Stimulated activated CD4-positive, alpha-beta T cell treated with anti-CD3 and anti-CD28 coated beads, Interleukin-4, amount 100 ng/mL, for 24 hours (primary cell): ENCODE measurements at regions not wholly inside any gene's neighbourhood (a gene's known extent, or its start where the extent isn't known, plus 50 kb on each side); places are given as distances from the start of the nearest gene placed in this dataset.
"Not testable (repeated sequence)": the region's sequence is repeated elsewhere in the genome, so short reads cannot be mapped to it uniquely, and the experiment has no call there.

ENCODE experiments used
- DNase-seq: peaks from one replicate; pipeline ENCODE4 v3.0.0-alpha.2; 2020

DNA sequence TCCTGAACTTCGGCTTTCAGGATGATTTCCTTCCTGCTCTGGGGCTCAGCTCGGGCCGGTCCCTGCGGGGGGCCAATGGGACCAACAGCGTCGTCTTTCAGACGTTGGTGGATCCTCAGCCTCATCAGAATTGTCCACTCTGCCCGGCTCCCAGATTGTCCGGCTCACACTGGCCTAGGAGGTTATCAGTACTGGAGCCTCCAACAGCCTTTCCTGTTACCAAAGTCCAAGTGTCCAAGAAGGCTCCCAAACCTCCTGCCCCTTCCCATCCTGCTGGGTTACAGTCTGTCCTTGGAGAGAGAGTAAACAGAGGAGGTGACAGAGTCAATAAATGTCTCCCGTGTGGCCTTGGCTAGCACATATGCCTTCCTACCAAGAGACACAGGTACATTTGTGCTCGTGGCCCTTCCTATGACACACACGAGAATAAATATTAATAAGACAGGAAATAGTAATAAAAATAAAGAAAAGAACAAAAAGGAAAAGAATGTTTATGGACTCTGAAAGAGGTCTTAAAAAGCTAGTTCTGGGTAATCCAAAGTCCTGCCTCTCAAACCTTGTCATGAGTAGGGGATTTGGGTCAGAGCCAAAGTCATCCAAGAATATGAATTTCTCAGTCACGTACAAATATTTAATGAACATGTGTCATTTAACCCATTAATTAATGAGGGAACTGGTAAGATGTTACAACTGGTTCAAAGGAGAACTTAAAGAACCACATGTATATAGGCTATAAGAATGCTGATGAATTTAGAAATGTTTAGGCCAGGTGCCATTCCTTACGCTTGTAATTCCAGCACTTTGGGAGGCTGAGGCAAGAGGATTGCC is 80.8 kb upstream of the SLC2A1 start:
- no peak for DNase-seq

- no peak for DNase-seq
Measured at GRCh38 chr1:43038232-43038935, 79.7 kb upstream of the SLC2A1 start.

DNA sequence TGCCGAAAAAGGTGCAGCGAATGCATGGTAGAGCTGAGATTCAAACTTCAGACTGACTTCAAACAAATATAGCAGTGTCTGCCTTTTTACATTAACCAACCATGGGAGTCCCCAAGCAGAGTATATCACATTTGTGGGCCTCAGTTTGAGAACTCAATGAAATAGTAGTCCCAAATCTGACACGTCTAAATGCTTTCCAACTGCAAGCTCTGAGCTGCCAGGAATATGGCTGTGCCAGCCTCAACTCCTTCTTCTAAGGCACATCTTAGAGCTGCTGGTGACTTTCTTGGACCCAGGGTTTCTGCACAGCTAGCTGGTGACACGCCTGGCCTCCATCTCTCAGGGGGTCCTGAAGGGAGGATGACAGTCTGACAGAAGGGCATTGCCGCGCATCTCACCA is 78.8 kb upstream of the SLC2A1 start:
- no peak for DNase-seq

DNA sequence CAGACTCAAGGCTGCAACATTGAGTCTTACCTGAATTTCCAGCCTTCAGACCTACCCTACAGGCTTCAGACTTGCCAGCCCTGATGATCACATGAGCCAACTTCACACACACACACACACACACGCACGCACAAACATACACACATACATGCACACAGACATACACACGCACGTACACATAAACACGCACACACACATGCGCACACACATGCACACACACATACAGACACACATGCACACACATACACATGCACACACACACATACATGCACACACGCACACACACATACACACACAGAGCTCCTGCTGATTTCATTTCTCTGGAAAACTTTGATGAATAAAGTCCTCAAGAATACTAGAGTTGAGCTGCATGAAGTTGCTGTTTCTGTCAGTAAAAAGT is 78.3 kb upstream of the SLC2A1 start:
- DNase-seq: no peak

- no peak for DNase-seq
Measured at GRCh38 chr1:43035821-43036741, 77.4 kb upstream of the SLC2A1 start.

- no peak for DNase-seq
Measured at GRCh38 chr1:43034778-43035177, 76.1 kb upstream of the SLC2A1 start.

DNA sequence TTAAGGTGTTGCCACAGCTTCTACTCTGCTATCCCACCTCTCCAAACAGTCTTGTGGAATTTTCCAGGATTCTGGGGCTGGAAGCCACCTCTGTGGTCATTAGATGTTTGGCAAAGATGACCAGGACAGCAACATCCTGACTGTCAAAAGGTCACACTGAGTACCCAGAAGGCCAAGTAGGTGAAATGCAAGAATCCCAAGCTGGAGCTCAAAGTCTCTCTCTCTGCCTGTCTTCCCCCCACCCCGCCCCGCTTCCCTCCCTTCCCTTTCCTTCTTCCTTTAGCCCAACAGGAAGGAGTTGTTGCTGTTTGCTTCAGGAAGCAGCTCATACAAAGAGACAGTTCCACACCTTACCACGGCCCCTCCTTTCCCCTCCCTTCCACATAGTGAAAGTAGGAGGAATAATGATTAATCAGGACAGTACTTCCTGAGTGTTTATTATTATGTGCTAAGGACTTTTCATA is 75.6 kb upstream of the SLC2A1 start:
- DNase-seq: no peak

DNA sequence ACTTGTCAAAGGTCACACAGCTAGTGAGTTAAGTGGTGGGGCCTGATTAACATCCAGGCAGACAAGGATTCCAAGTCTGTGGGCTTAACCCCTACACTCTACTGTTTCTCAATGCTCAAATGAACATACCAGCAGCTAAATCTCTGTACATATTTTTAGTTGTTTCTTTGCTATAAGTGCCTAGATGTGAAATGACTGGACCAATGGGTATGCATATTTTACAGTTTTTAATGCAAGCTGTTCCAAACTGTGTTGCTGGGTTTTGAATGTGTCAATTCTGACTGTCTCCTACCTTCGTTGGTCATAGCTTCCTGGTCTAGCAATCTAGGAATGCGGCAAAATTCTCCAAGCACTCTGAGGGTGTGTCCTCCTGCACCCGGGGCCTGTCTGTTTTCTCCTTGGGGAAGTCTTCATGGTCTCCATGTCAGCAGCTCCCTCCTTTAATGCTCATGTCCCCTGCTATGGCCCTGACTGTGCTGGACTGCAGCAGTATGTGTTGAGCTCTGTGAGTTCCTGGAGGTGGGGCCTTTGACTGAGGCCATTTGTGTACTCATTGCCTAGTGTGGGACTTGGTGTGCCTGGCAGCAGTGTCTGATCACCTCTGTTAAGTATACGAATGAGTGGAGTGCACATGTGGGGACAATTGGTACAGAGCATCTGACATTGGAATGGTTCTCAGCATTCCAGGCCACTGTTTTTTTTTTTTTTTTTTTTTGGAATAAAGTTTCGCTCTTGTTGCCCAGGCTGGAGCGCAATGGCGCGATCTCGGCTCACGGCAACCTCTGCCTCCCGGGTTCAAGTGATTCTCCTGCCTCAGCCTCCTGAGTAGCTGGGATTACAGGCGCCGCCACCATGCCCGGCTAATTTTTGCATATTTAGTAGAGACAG is 72.9 kb upstream of the SLC2A1 start:
- DNase-seq: no peak

DNA sequence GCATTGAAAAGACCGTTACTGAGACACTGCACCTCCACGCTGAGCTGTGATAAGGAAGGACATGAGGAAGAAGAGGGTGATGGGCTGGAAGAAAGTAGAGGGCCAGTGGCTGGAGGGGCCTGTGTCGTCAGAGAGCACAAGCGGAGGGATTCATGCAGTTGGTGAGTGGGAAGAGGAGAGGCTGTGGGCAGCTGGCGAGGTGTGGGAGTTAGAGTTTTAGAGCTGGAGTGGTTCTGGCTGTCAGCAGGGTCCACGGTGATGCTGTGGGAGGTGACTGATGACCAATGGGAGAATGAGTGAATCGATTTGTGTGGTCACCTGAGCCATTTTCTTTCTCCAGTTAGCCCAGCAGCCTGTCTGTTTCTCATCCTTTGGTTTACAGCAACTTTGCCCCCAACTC is 66.2 kb upstream of the SLC2A1 start:
- DNase-seq: no peak

DNA sequence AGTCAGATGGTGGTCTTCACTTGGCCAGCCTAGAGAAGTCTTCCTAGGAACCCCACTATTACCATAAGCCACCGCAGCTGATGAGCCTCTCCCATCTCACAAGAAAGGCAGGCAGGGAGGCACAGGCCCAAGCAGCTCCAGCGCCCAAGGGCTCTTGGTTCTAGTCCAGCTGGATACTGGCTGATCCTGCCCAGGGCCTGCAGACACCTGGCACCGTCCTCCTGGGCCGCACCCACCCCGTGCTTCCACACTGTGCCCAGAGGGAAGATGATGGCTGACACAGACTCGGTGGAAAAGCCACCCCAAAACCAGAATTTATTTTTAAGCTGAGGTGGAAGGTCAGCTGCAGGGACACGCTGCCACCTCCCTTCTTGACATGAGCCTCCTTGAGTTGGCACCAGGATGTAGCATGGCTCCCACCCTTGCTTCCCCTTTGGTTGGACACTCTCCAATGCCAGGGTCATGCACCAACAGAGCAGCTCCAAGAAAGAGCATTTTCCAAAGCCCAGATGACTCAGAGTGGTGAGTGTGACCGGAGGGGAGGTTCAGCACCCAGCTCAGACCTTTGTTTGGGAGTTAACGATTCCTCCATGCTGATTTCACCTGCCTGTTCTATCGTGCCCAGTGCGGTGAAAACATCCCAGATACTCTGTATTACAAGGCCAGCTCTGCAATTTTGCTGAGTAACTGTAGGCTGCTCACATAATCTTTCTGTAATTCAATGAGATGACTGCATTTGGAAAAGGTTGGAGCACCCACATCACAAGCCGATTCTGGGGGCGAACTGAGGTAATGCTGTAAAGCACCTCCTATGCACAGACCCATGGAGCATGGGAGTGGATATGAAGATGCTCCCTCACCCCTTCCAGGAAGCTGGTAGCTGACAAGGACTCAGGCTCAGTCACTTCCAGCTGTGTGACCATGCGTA is 63.1 kb upstream of the SLC2A1 start:
- DNase-seq: no peak

GRCh38 chr1:43019226-43019625 is 60.6 kb upstream of the SLC2A1 start:
- no peak for DNase-seq

- DNase-seq: no peak
Measured at GRCh38 chr1:43018121-43018520, 59.5 kb upstream of the SLC2A1 start.

DNA sequence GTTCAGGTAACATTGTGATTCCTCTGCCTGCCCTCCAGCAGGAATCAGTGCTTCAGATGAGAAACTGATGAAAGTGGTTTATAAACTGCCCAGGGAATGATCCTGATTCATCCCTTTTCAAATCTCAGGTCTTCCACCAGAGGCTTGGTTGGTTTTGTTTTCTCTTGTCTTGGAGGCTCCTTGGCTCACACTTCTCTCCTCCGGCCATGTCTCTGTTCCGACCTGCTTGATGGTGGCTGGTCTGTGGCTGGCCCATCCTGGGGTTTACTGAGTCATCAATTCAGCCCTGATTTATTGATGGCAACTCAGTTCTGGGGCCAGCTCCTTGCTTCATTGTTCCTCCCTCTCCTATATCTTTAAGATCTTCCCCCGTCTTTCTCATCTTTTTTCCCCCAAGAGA is 56.6 kb upstream of the SLC2A1 start:
- DNase-seq: no peak

- not testable (repeated sequence) for DNase-seq
Measured at GRCh38 chr1:43014579-43014978, 55.9 kb upstream of the SLC2A1 start.

GRCh38 chr1:43011020-43011419 is 52.4 kb upstream of the SLC2A1 start:
- DNase-seq: no peak

- no peak for DNase-seq
Measured at GRCh38 chr1:43009274-43009673, 50.6 kb upstream of the SLC2A1 start.

DNA sequence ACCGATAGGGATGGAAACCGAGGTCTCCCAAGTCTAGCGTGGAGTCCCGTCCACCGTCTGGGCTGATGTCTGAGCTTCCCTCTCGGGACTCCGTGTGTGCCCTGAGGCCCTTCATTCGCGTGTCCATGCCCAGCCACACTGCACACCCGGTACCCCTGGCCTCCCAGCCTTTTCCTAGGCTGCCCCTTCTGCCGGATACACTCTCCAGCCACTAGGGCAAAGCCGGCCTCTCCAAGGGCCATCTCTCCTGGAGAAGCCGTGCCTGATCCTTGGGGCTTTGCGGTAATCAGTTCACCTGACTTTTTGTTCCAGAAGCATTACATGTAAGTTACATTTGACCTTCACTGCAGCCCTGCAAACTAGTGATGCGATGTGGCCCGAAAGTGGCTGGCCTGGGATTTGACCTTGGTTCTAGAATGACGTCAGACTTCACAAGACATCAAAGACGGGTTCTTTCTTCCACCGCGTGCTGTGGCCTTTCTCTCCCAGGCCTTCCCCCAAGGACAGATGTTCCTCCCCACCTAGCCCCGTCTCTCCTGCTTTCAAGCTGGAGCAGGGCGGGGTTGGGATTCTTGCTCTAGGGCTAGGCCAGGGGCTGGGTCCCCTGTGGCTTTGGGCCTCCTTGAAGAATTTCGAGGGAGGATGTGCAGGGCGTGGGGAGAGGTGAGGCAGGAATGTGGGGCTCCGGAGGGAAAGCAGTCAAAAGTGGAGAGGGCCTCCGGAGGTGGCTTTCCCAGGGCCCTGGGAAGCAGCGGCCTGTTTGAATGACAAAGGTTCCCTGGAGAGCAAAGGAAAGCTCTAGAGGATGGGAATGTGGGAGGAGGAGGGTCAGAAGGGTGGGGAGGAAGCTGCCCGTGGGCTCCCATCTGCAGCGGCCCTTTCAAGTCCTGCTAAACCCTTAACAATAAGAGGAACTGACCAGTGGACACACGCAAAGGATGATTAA is 49.7 kb upstream of the SLC2A1 start:
- no peak for DNase-seq
